ENCODE measurements at regions not wholly inside any gene's neighbourhood (a gene's known extent, or its start where the extent isn't known, plus 50 kb on each side); places are given as distances from the start of the nearest gene placed in this dataset.
"Not testable (repeated sequence)": the region's sequence is repeated elsewhere in the genome, so short reads cannot be mapped to it uniquely, and the experiment has no call there.

GRCh38 chr4:55696424-55696823, 60.3 kb upstream of the NMU start:
- DNase-seq = not testable (repeated sequence)

- no peak for DNase-seq
These were observed 70.4 kb upstream of the NMU start for GRCh38 chr4:55706541-55706940.

GRCh38 chr4:55707507-55707906, 71.4 kb upstream of the NMU start:
- DNase-seq = no peak

- DNase-seq = not testable (repeated sequence)
These were observed 71.9 kb upstream of the NMU start for GRCh38 chr4:55707991-55708390.

GRCh38 chr4:55712835-55713234, 76.7 kb upstream of the NMU start:
- DNase-seq = not testable (repeated sequence)

GRCh38 chr4:55721651-55722050, 85.6 kb upstream of the NMU start:
- no peak for DNase-seq

- no peak for DNase-seq
These were observed 86.0 kb upstream of the NMU start for GRCh38 chr4:55722132-55722531.

- no peak for DNase-seq
These were observed 87.3 kb upstream of the NMU start for GRCh38 chr4:55723403-55723802.

- no peak for DNase-seq
These were observed 89.0 kb upstream of the NMU start for GRCh38 chr4:55725057-55725456.

- DNase-seq = no peak
These were observed 91.6 kb upstream of the NMU start for GRCh38 chr4:55727746-55728145.

- DNase-seq = no peak
These were observed 90.0 kb upstream of the EXOC1L start for GRCh38 chr4:55729351-55730279.

GRCh38 chr4:55730280-55730931, 89.2 kb upstream of the EXOC1L start:
- no peak for DNase-seq

- no peak for DNase-seq
These were observed 87.6 kb upstream of the EXOC1L start for GRCh38 chr4:55731959-55732358.

GRCh38 chr4:55732864-55733263, 86.7 kb upstream of the EXOC1L start:
- no peak for DNase-seq

- no peak for DNase-seq
These were observed 85.7 kb upstream of the EXOC1L start for GRCh38 chr4:55733932-55734331.

GRCh38 chr4:55736605-55737183, 82.9 kb upstream of the EXOC1L start:
- no peak for DNase-seq

- DNase-seq = no peak
These were observed 76.9 kb upstream of the EXOC1L start for GRCh38 chr4:55742655-55743202.

- no peak for DNase-seq
These were observed 75.2 kb upstream of the EXOC1L start for GRCh38 chr4:55744369-55744768.

GRCh38 chr4:55745014-55745413, 74.6 kb upstream of the EXOC1L start:
- no peak for DNase-seq

- no peak for DNase-seq
These were observed 71.8 kb upstream of the EXOC1L start for GRCh38 chr4:55747793-55748192.

- no peak for DNase-seq
These were observed 69.9 kb upstream of the EXOC1L start for GRCh38 chr4:55749666-55750065.

GRCh38 chr4:55752810-55753209, 66.8 kb upstream of the EXOC1L start:
- DNase-seq = no peak

GRCh38 chr4:55753856-55754255, 65.7 kb upstream of the EXOC1L start:
- DNase-seq = no peak

Measured in NCI-H1092 treated with DMSO at 0.1 percent for 48 hours (cell line).